IMR-90 (cell line): ENCODE measurements at regions not wholly inside any gene's neighbourhood (a gene's known extent, or its start where the extent isn't known, plus 50 kb on each side); places are given as distances from the start of the nearest gene placed in this dataset.

ENCODE experiments used
- ATAC-seq: fragments of 200-7000 bp; cut with Tn5 transposase; 2 replicates; pipeline ENCODE4 v1.9.1; 2020; ENCODE audit warnings: low read depth, mild to moderate bottlenecking, moderate library complexity
- BruUV-seq: library from RNA; stranded (reverse); fragments of 400-500 nt; replicated peaks from 2 replicates; lab custom pipeline; 2021; lab: Mats Ljungman, UMichigan
- CTCF ChIA-PET: fragments of 300-600 bp; formaldehyde crosslinking; extraction: SDS; loops from one replicate; lab custom pipeline; 2021; ENCODE audit warnings: antibody characterized with exemption; lab: Yijun Ruan, JAX
- POLR2A ChIA-PET: fragments of 300-600 bp; sonication (Branson Sonifier 250); formaldehyde crosslinking; loops from one replicate; lab custom pipeline; 2022; ENCODE audit warnings: antibody characterized with exemption; ENCODE audit not compliant: unreplicated experiment; lab: Charles Lee
- DNase-seq: peaks from one replicate; pipeline ENCODE4 v3.0.0; 2013
- H2AFZ ChIP-seq: replicated peaks from 2 replicates; pipeline ENCODE3; 2013; ENCODE audit warnings: low read length, mild to moderate bottlenecking; ENCODE audit not compliant: poor library complexity
- H2AK5ac ChIP-seq: 2 replicates; pipeline ENCODE4 v1.6.1; 2013; ENCODE audit warnings: low read depth, low read length, inconsistent platforms
- H2AK9ac ChIP-seq: replicated peaks from 2 replicates; pipeline ENCODE3; 2013; ENCODE audit warnings: mild to moderate bottlenecking, low read depth, low read length, moderate library complexity; ENCODE audit not compliant: poor library complexity
- H2BK120ac ChIP-seq: 2 replicates; pipeline ENCODE4 v1.6.1; 2013; ENCODE audit warnings: low read depth, low read length, inconsistent platforms
- H2BK15ac ChIP-seq: 3 replicates; pipeline ENCODE4 v1.6.1; 2013; ENCODE audit warnings: low read depth, low read length, inconsistent platforms
- H2BK20ac ChIP-seq: 2 replicates; pipeline ENCODE4 v1.6.1; 2013; ENCODE audit warnings: low read depth, mild to moderate bottlenecking, inconsistent platforms, low read length, moderate library complexity
- H2BK5ac ChIP-seq: 2 replicates; pipeline ENCODE4 v1.6.1; 2013; ENCODE audit warnings: mild to moderate bottlenecking, low read depth, low read length, inconsistent platforms; ENCODE audit not compliant: poor library complexity, severe bottlenecking
- H3K14ac ChIP-seq: replicated peaks from 2 replicates; pipeline ENCODE4 v1.6.1; 2013; ENCODE audit warnings: low read depth, low read length, inconsistent platforms
- H3K18ac ChIP-seq: 2 replicates; pipeline ENCODE4 v1.6.1; 2013; ENCODE audit warnings: low read depth, low read length, control low read depth
- H3K23ac ChIP-seq: 2 replicates; pipeline ENCODE4 v1.6.1; 2013; ENCODE audit warnings: low read depth, low read length, inconsistent platforms
- H3K27ac ChIP-seq: 2 replicates; pipeline ENCODE4 v1.5.1; 2013; ENCODE audit warnings: mild to moderate bottlenecking, control low read depth, low read length; ENCODE audit not compliant: insufficient read depth
- H3K27me3 ChIP-seq: 2 replicates; pipeline ENCODE4 v1.6.1; 2013; ENCODE audit warnings: low read length; ENCODE audit not compliant: control insufficient read depth, insufficient read depth
- H3K36me3 ChIP-seq: 2 replicates; pipeline ENCODE4 v1.6.1; 2013; ENCODE audit warnings: low read length, mixed read lengths; ENCODE audit not compliant: control insufficient read depth, insufficient read depth
- H3K4ac ChIP-seq: 2 replicates; pipeline ENCODE4 v1.6.1; 2013; ENCODE audit warnings: low read depth, low read length, inconsistent platforms
- H3K4me1 ChIP-seq: 2 replicates; pipeline ENCODE4 v1.6.1; 2013; ENCODE audit warnings: low read length, mixed read lengths; ENCODE audit not compliant: control insufficient read depth, insufficient read depth
- H3K4me2 ChIP-seq: 2 replicates; pipeline ENCODE4 v1.6.1; 2013; ENCODE audit warnings: low read depth, mild to moderate bottlenecking, control low read depth, low read length, moderate library complexity
- H3K4me3 ChIP-seq: 2 replicates; pipeline ENCODE4 v1.5.1; 2013; ENCODE audit warnings: low read depth, mild to moderate bottlenecking, control low read depth, low read length, moderate library complexity; ENCODE audit not compliant: insufficient read depth
- H3K56ac ChIP-seq: 2 replicates; pipeline ENCODE4 v1.6.1; 2013; ENCODE audit warnings: low read length, inconsistent platforms; ENCODE audit not compliant: insufficient read depth; ENCODE audit errors: extremely low read depth
- H3K79me1 ChIP-seq, 2 experiments: 2 replicates each; pipeline ENCODE4 v1.6.1; 2013; ENCODE audit warnings: low read length in 2 of 2, inconsistent platforms in 1 of 2, low read depth in 1 of 2
- H3K9ac ChIP-seq: 2 replicates; pipeline ENCODE4 v1.6.1; 2013; ENCODE audit warnings: low read depth, low read length, control low read depth
- H3K9me1 ChIP-seq: 2 replicates; pipeline ENCODE4 v1.6.1; 2013; ENCODE audit warnings: low read length, inconsistent platforms; ENCODE audit not compliant: insufficient read depth
- H3K9me3 ChIP-seq: 2 replicates; pipeline ENCODE4 v1.6.1; 2013; ENCODE audit warnings: low read length; ENCODE audit not compliant: control insufficient read depth, insufficient read depth
- H4K20me1 ChIP-seq: 2 replicates; pipeline ENCODE4 v1.6.1; 2013; ENCODE audit warnings: low read length, inconsistent platforms; ENCODE audit not compliant: insufficient read depth
- H4K5ac ChIP-seq: 2 replicates; pipeline ENCODE4 v1.6.1; 2013; ENCODE audit warnings: mild to moderate bottlenecking, low read depth, low read length, control low read depth
- H4K8ac ChIP-seq, 2 experiments: 2 replicates each; pipeline ENCODE4 v1.6.1; 2013; ENCODE audit warnings: low read depth in 2 of 2, low read length in 2 of 2, control low read depth in 1 of 2, inconsistent platforms in 1 of 2
- H4K91ac ChIP-seq: 2 replicates; pipeline ENCODE4 v1.6.1; 2013; ENCODE audit warnings: low read depth, low read length, inconsistent platforms; ENCODE audit not compliant: insufficient read depth
- MAFK ChIP-seq: IDR thresholded peaks from 2 replicates; pipeline ENCODE4 v1.6.1; 2012; ENCODE audit warnings: low read depth, low read length, improper control_type of control experiment
- WGBS, 2 experiments: methylation state at CpG; one replicate each; pipeline versions ENCODE4 v1.1.5 to v1.1.7; 2013; ENCODE audit warnings: missing lambda C conversion rate in 2 of 2; ENCODE audit not compliant: insufficient read length in 1 of 2; ENCODE audit errors: extremely low coverage in 2 of 2; 5-methylcytosine and 5-hydroxymethylcytosine counted together
- dilution Hi-C: fragments of 300-500 bp; cut with HindIII; formaldehyde crosslinking; loops from one replicate; pipeline ENCODE4 v1.14.3; 2018; ENCODE audit warnings: low sequenced_read_pairs; ENCODE audit not compliant: unreplicated experiment
- in situ Hi-C: fragments of 300-500 bp; cut with MboI; formaldehyde crosslinking; loops from 3 replicates; pipeline ENCODE4 v1.14.3; 2019; ENCODE audit warnings: low sequenced_read_pairs, inconsistent platforms, mixed read lengths
- intact Hi-C: fragments of 100-400 bp; cut with micrococcal nuclease; formaldehyde crosslinking; loops from 2 replicates; pipeline ENCODE4 v1.10.0; 2022

GRCh38 chr10:131431978-131432690 lies 120.6 kb upstream of the TCERG1L start:
- TF ChIP-seq MAFK, result no peak
- no peak overlapping the region for H3K56ac ChIP-seq
- H2BK5ac ChIP-seq, result no peak overlapping the region
- no peak overlapping the region for H2BK120ac ChIP-seq
- no peaks in the 10 kb centered on the region for H3K4me1 ChIP-seq
- H3K4me2 ChIP-seq, result no peak overlapping the region
- H2BK15ac ChIP-seq, result no peak overlapping the region
- no peak overlapping the region for H3K4me3 ChIP-seq
- H2AFZ ChIP-seq, result no peak overlapping the region
- no peaks in the 10 kb centered on the region for H3K27me3 ChIP-seq
- no peak overlapping the region for H2AK9ac ChIP-seq
- no peaks in the 10 kb centered on the region for H3K79me1 ChIP-seq
- no peak overlapping the region for H3K18ac ChIP-seq
- H2AK5ac ChIP-seq, result no peak overlapping the region
- H3K9me3 ChIP-seq, result peaks cover 50% of the 10 kb centered on the region
- no peaks in the 10 kb centered on the region for H3K9me1 ChIP-seq
- intact Hi-C loops (no loop called here), dilution Hi-C loops (no loop called here), in situ Hi-C loops (no loop called here)
- 53% methylated on average over 12 of the region's 16 CpGs; no CpG with 5 or more reads in 1 of the 2 experiments for WGBS, 2 experiments
- no peak overlapping the region for H2BK20ac ChIP-seq
- H3K23ac ChIP-seq, result no peak overlapping the region
- POLR2A ChIA-PET, result no interaction called here
- no TSS peak for BruUV-seq
- no peak overlapping the region for H3K27ac ChIP-seq
- no peaks in the 10 kb centered on the region for H3K36me3 ChIP-seq
- H4K5ac ChIP-seq, result no peak overlapping the region
- DNase-seq (no peak), ATAC-seq (no peak)
- H4K91ac ChIP-seq, result no peak overlapping the region
- no peak overlapping the region for H3K4ac ChIP-seq
- CTCF ChIA-PET, result interaction anchor here (0.7 kb wide), 1 partner anchor 679 kb away, joined by 7 read pairs; no protein-coding TSS in a partner anchor
- no peak overlapping the region for H4K8ac ChIP-seq
- no peaks in the 10 kb centered on the region for H4K20me1 ChIP-seq
- no peak overlapping the region for H3K9ac ChIP-seq
- no peak overlapping the region for H3K14ac ChIP-seq
